ENCODE measurements at regions not wholly inside any gene's neighbourhood (a gene's known extent, or its start where the extent isn't known, plus 50 kb on each side); places are given as distances from the start of the nearest gene placed in this dataset.
"Not testable (repeated sequence)": the region's sequence is repeated elsewhere in the genome, so short reads cannot be mapped to it uniquely, and the experiment has no call there.

GRCh38 chrX:144188489-144188888 lies 304.6 kb downstream of the UBE2NL start:
- H3K4me3 ChIP-seq (ENCODE audit: low read length); ATAC-seq; H3K27me3 ChIP-seq (ENCODE audit: control insufficient read depth, insufficient read depth); intact Hi-C loops (cut with DNase I); H3K9me3 ChIP-seq (ENCODE audit: control insufficient read depth, low read length); H3K4me1 ChIP-seq (ENCODE audit: control insufficient read depth, insufficient read depth, low read length); DNase-seq; H3K27ac ChIP-seq (ENCODE audit: low read length): not testable (repeated sequence)
- WGBS = 75% methylated on average over 3 of the region's 4 CpGs

GRCh38 chrX:144197057-144197456 lies 313.2 kb downstream of the UBE2NL start:
- H3K27ac ChIP-seq (ENCODE audit: low read length); intact Hi-C loops (cut with DNase I); ATAC-seq; H3K4me1 ChIP-seq (ENCODE audit: control insufficient read depth, insufficient read depth, low read length); DNase-seq; H3K9me3 ChIP-seq (ENCODE audit: control insufficient read depth, low read length); H3K4me3 ChIP-seq (ENCODE audit: low read length); H3K27me3 ChIP-seq (ENCODE audit: control insufficient read depth, insufficient read depth): not testable (repeated sequence)
- WGBS = 76% methylated on average over 3 of the region's 3 CpGs

GRCh38 chrX:144202726-144203125 lies 318.9 kb downstream of the UBE2NL start:
- H3K4me1 ChIP-seq (ENCODE audit: control insufficient read depth, insufficient read depth, low read length); intact Hi-C loops (cut with DNase I); H3K4me3 ChIP-seq (ENCODE audit: low read length); H3K27me3 ChIP-seq (ENCODE audit: control insufficient read depth, insufficient read depth); DNase-seq; ATAC-seq; H3K9me3 ChIP-seq (ENCODE audit: control insufficient read depth, low read length); H3K27ac ChIP-seq (ENCODE audit: low read length): not testable (repeated sequence)
- WGBS = no CpG with 5 or more reads among the region's 2 CpGs

GRCh38 chrX:144208360-144209024 lies 324.6 kb downstream of the UBE2NL start:
- ATAC-seq; H3K27me3 ChIP-seq (ENCODE audit: control insufficient read depth, insufficient read depth); DNase-seq; H3K4me1 ChIP-seq (ENCODE audit: control insufficient read depth, insufficient read depth, low read length); H3K4me3 ChIP-seq (ENCODE audit: low read length); H3K27ac ChIP-seq (ENCODE audit: low read length); intact Hi-C loops (cut with DNase I); H3K9me3 ChIP-seq (ENCODE audit: control insufficient read depth, low read length): not testable (repeated sequence)
- 74% methylated on average over 2 of the region's 6 CpGs for WGBS

- intact Hi-C loops (cut with DNase I) = no loop called here
- no peaks in the 10 kb centered on the region for H3K27me3 ChIP-seq (ENCODE audit: control insufficient read depth, insufficient read depth)
Observed at GRCh38 chrX:144214651-144215050, 330.8 kb downstream of the UBE2NL start.

GRCh38 chrX:144219035-144219434 lies 335.2 kb downstream of the UBE2NL start:
- Histone ChIP-seq H3K9me3 (ENCODE audit: control insufficient read depth, low read length) (no peaks in the 10 kb centered on the region), H3K27me3 (ENCODE audit: control insufficient read depth, insufficient read depth) (no peaks in the 10 kb centered on the region), H3K27ac (ENCODE audit: low read length) (no peak overlapping the region), H3K4me1 (ENCODE audit: control insufficient read depth, insufficient read depth, low read length) (no peaks in the 10 kb centered on the region), H3K4me3 (ENCODE audit: low read length) (no peak overlapping the region)
- intact Hi-C loops (cut with DNase I) = no loop called here
- WGBS = 34% methylated on average over 4 of the region's 4 CpGs
- DNase-seq (no peak), ATAC-seq (no peak)

More at GRCh38 chrX:144214651-144215050, 330.8 kb downstream of the UBE2NL start:
- no peaks in the 10 kb centered on the region for H3K9me3 ChIP-seq (ENCODE audit: control insufficient read depth, low read length)
- no peak overlapping the region for H3K4me3 ChIP-seq (ENCODE audit: low read length)
- H3K27ac ChIP-seq (ENCODE audit: low read length) = no peak overlapping the region
- no peak for ATAC-seq
- no peak for DNase-seq
- H3K4me1 ChIP-seq (ENCODE audit: control insufficient read depth, insufficient read depth, low read length) = no peaks in the 10 kb centered on the region

GRCh38 chrX:144231116-144231785 lies 347.4 kb downstream of the UBE2NL start:
- not testable (repeated sequence) for ATAC-seq

GRCh38 chrX:144253356-144253755 lies 369.5 kb downstream of the UBE2NL start:
- Histone ChIP-seq H3K4me1 (ENCODE audit: control insufficient read depth, insufficient read depth, low read length) (no peaks in the 10 kb centered on the region), H3K4me3 (ENCODE audit: low read length) (no peak overlapping the region), H3K27ac (ENCODE audit: low read length) (no peak overlapping the region), H3K9me3 (ENCODE audit: control insufficient read depth, low read length) (no peaks in the 10 kb centered on the region), H3K27me3 (ENCODE audit: control insufficient read depth, insufficient read depth) (no peaks in the 10 kb centered on the region)
- DNase-seq = no peak
- intact Hi-C loops (cut with DNase I) = no loop called here
- ATAC-seq = no peak
- 74% methylated on average over 1 of the region's 1 CpG for WGBS

More at GRCh38 chrX:144231116-144231785, 347.4 kb downstream of the UBE2NL start:
- H3K27ac ChIP-seq (ENCODE audit: low read length); H3K27me3 ChIP-seq (ENCODE audit: control insufficient read depth, insufficient read depth); H3K4me3 ChIP-seq (ENCODE audit: low read length); intact Hi-C loops (cut with DNase I); H3K4me1 ChIP-seq (ENCODE audit: control insufficient read depth, insufficient read depth, low read length); H3K9me3 ChIP-seq (ENCODE audit: control insufficient read depth, low read length): not testable (repeated sequence)
- 91% methylated on average over 33 of the region's 40 CpGs for WGBS
- DNase-seq = peak in 1 of 3 donors; percentile 49

GRCh38 chrX:144259054-144259453 lies 375.2 kb downstream of the UBE2NL start:
- intact Hi-C loops (cut with DNase I) = no loop called here
- no peak for ATAC-seq
- WGBS = 40% methylated on average over 3 of the region's 3 CpGs

GRCh38 chrX:144265641-144266040 lies 381.8 kb downstream of the UBE2NL start:
- DNase-seq = no peak
- no peaks in the 10 kb centered on the region for H3K27me3 ChIP-seq (ENCODE audit: control insufficient read depth, insufficient read depth)
- 73% methylated on average over 1 of the region's 1 CpG for WGBS

More at GRCh38 chrX:144259054-144259453, 375.2 kb downstream of the UBE2NL start:
- no peak overlapping the region for H3K4me3 ChIP-seq (ENCODE audit: low read length)
- H3K9me3 ChIP-seq (ENCODE audit: control insufficient read depth, low read length) = no peaks in the 10 kb centered on the region
- DNase-seq = no peak
- H3K4me1 ChIP-seq (ENCODE audit: control insufficient read depth, insufficient read depth, low read length) = no peaks in the 10 kb centered on the region
- H3K27me3 ChIP-seq (ENCODE audit: control insufficient read depth, insufficient read depth) = no peaks in the 10 kb centered on the region
- no peak overlapping the region for H3K27ac ChIP-seq (ENCODE audit: low read length)

GRCh38 chrX:144275367-144275766 lies 391.5 kb downstream of the UBE2NL start:
- Histone ChIP-seq H3K4me3 (ENCODE audit: low read length) (no peak overlapping the region), H3K9me3 (ENCODE audit: control insufficient read depth, low read length) (no peaks in the 10 kb centered on the region), H3K27ac (ENCODE audit: low read length) (no peak overlapping the region), H3K4me1 (ENCODE audit: control insufficient read depth, insufficient read depth, low read length) (no peaks in the 10 kb centered on the region), H3K27me3 (ENCODE audit: control insufficient read depth, insufficient read depth) (no peaks in the 10 kb centered on the region)
- DNase-seq = no peak
- 20% methylated on average over 3 of the region's 3 CpGs for WGBS
- ATAC-seq = no peak
- intact Hi-C loops (cut with DNase I) = no loop called here

More at GRCh38 chrX:144265641-144266040, 381.8 kb downstream of the UBE2NL start:
- no peak for ATAC-seq
- H3K4me3 ChIP-seq (ENCODE audit: low read length) = no peak overlapping the region
- H3K4me1 ChIP-seq (ENCODE audit: control insufficient read depth, insufficient read depth, low read length) = no peaks in the 10 kb centered on the region
- H3K27ac ChIP-seq (ENCODE audit: low read length) = no peak overlapping the region
- intact Hi-C loops (cut with DNase I) = no loop called here
- H3K9me3 ChIP-seq (ENCODE audit: control insufficient read depth, low read length) = no peaks in the 10 kb centered on the region
